GM23338 (cell line): ENCODE measurements at regions not wholly inside any gene's neighbourhood (a gene's known extent, or its start where the extent isn't known, plus 50 kb on each side); places are given as distances from the start of the nearest gene placed in this dataset.

Experiments
- ATAC-seq: fragments of 200-7000 bp; cut with Tn5 transposase; 3 replicates; pipeline ENCODE4 v1.9.1; 2020
- DNase-seq: peaks from one replicate; pipeline ENCODE4 v3.0.0-alpha.2; 2015; ENCODE audit warnings: low spot score
- H2AFZ ChIP-seq: fragments of 200-600 bp; sonication (generic); 2 replicates; pipeline ENCODE4 v1.8.0; 2016; ENCODE audit warnings: antibody characterized with exemption, mild to moderate bottlenecking, moderate library complexity
- H3F3A ChIP-seq: fragments of 200-600 bp; sonication (generic); replicated peaks from 2 replicates; pipeline ENCODE4 v1.8.0; 2017; ENCODE audit warnings: antibody characterized with exemption, mixed run types, low read depth
- H3K27ac ChIP-seq: fragments of 200-600 bp; sonication (generic); 2 replicates; pipeline ENCODE4 v1.6.1; 2016; ENCODE audit warnings: low read depth
- H3K27me3 ChIP-seq: fragments of 200-600 bp; sonication (generic); 2 replicates; pipeline ENCODE4 v1.8.0; 2016; ENCODE audit warnings: mild to moderate bottlenecking, mixed run types, moderate library complexity; ENCODE audit not compliant: insufficient read depth
- H3K36me3 ChIP-seq: fragments of 200-600 bp; sonication (generic); 2 replicates; pipeline ENCODE4 v1.8.0; 2016; ENCODE audit warnings: mild to moderate bottlenecking; ENCODE audit not compliant: insufficient read depth
- H3K4me1 ChIP-seq: fragments of 200-600 bp; sonication (generic); 2 replicates; pipeline ENCODE4 v1.8.0; 2016; ENCODE audit warnings: mild to moderate bottlenecking, moderate library complexity; ENCODE audit not compliant: insufficient read depth
- H3K4me2 ChIP-seq: fragments of 200-600 bp; sonication (generic); 2 replicates; pipeline ENCODE4 v1.7.1; 2017; ENCODE audit warnings: mixed run types
- H3K4me3 ChIP-seq: fragments of 200-600 bp; sonication (generic); 2 replicates; pipeline ENCODE4 v1.6.1; 2016; ENCODE audit warnings: mixed run types
- H3K79me2 ChIP-seq: fragments of 200-600 bp; sonication (generic); replicated peaks from 2 replicates; pipeline ENCODE4 v1.8.0; 2017; ENCODE audit warnings: mild to moderate bottlenecking; ENCODE audit not compliant: insufficient read depth
- H3K9me2 ChIP-seq: fragments of 200-600 bp; sonication (generic); 2 replicates; pipeline ENCODE4 v1.8.0; 2017; ENCODE audit not compliant: insufficient read depth
- H4K20me1 ChIP-seq: fragments of 200-600 bp; sonication (generic); replicated peaks from 2 replicates; pipeline ENCODE4 v1.8.0; 2017; ENCODE audit warnings: mild to moderate bottlenecking; ENCODE audit not compliant: insufficient read depth
- H3K27ac Mint-ChIP-seq: 2 replicates; pipeline ENCODE4 v1.8.0; 2020; ENCODE audit warnings: inconsistent platforms, mild to moderate bottlenecking, moderate library complexity, mixed read lengths
- H3K27me3 Mint-ChIP-seq: 3 replicates; pipeline ENCODE4 v1.8.0; 2022; ENCODE audit warnings: low read depth, mild to moderate bottlenecking, moderate library complexity, mixed read lengths, inconsistent platforms; ENCODE audit not compliant: insufficient read depth, poor library complexity
- H3K36me3 Mint-ChIP-seq: 3 replicates; pipeline ENCODE4 v1.8.0; 2021; ENCODE audit warnings: low read depth, mild to moderate bottlenecking, inconsistent platforms, moderate library complexity, mixed read lengths
- H3K4me1 Mint-ChIP-seq: 3 replicates; pipeline ENCODE4 v1.8.0; 2020; ENCODE audit warnings: mild to moderate bottlenecking, inconsistent platforms, mixed read lengths
- H3K4me3 Mint-ChIP-seq: 3 replicates; pipeline ENCODE4 v1.8.0; 2021; ENCODE audit warnings: moderate library complexity, mild to moderate bottlenecking, inconsistent platforms, mixed read lengths
- H3K9me3 Mint-ChIP-seq: 3 replicates; pipeline ENCODE4 v1.8.0; 2020; ENCODE audit warnings: moderate library complexity, mild to moderate bottlenecking, inconsistent platforms, mixed read lengths
- CTCF ChIP-seq, 2 experiments: fragments of 200-600 bp in 1 of 2; sonication (generic) in 1 of 2; conservative IDR thresholded peaks; 2 replicates each; pipeline versions ENCODE4 v1.5.1 to v1.6.1; 2016 to 2017; ENCODE audit warnings: antibody characterized with exemption in 2 of 2, low read depth in 2 of 2, mild to moderate bottlenecking in 2 of 2, moderate library complexity in 1 of 2
- ETS1 ChIP-seq: IDR thresholded peaks from 2 replicates; pipeline ENCODE4 v1.6.1; 2016; ENCODE audit warnings: antibody characterized with exemption
- EZH2phosphoT487 ChIP-seq: fragments of 200-600 bp; sonication (generic); IDR thresholded peaks from one replicate; pipeline ENCODE4 v1.8.1; 2018; ENCODE audit warnings: antibody characterized with exemption; ENCODE audit not compliant: unreplicated experiment
- POLR2AphosphoS5 ChIP-seq: IDR thresholded peaks from 2 replicates; pipeline ENCODE4 v1.6.1; 2016; ENCODE audit warnings: antibody characterized with exemption, low read depth
- REST ChIP-seq: IDR thresholded peaks from one replicate; pipeline ENCODE4 v1.6.1; 2018; ENCODE audit warnings: antibody characterized with exemption; ENCODE audit not compliant: unreplicated experiment
- STAT1 ChIP-seq: IDR thresholded peaks from one replicate; pipeline ENCODE4 v1.6.1; 2016; ENCODE audit warnings: antibody characterized with exemption; ENCODE audit not compliant: unreplicated experiment
- ZNF114 ChIP-seq: fragments of 250-450 bp; sonication (Bioruptor Pico); IDR thresholded peaks from 2 replicates; pipeline ENCODE4 v1.5.0; 2020; ENCODE audit warnings: mild to moderate bottlenecking, moderate library complexity
- ZNF462 ChIP-seq: fragments of 250-450 bp; sonication (Bioruptor Pico); IDR thresholded peaks from 2 replicates; pipeline ENCODE4 v1.5.0; 2020; ENCODE audit warnings: mild to moderate bottlenecking, moderate library complexity

- Histone ChIP-seq H2AFZ (no peak overlapping the region), H3K4me3 (no peak overlapping the region), H3K27me3 (no peaks in the 10 kb centered on the region), H3K27ac (no peak overlapping the region), H3K4me1 (no peaks in the 10 kb centered on the region), H3K4me2 (no peak overlapping the region), H3K79me2 (no peaks in the 10 kb centered on the region), H4K20me1 (no peaks in the 10 kb centered on the region), H3K36me3 (no peaks in the 10 kb centered on the region), H3K9me2 (no peaks in the 10 kb centered on the region), H3F3A (no peaks in the 10 kb centered on the region)
- TF ChIP-seq REST (no peak), ZNF114 (CRISPR knock-in tag) (no peak), STAT1 (no peak), CTCF (conservative IDR thresholded peaks at IDR 0.05; ENCODE audit: low read depth in 2 of 2) (no peak), POLR2AphosphoS5 (no peak), ETS1 (no peak), EZH2phosphoT487 (no peak)
- H3K27ac Mint-ChIP-seq = no peak overlapping the region
- H3K36me3 Mint-ChIP-seq = no peaks in the 10 kb centered on the region
- DNase-seq (no peak), ATAC-seq (no peak)
- H3K4me1 Mint-ChIP-seq = no peaks in the 10 kb centered on the region
- no peaks in the 10 kb centered on the region for H3K9me3 Mint-ChIP-seq
- peaks cover 2% of the 10 kb centered on the region for H3K27me3 Mint-ChIP-seq
- no peak overlapping the region for H3K4me3 Mint-ChIP-seq
These were observed 261.3 kb upstream of the RASGEF1B start for GRCh38 chr4:81732980-81733379.

GRCh38 chr4:81724925-81725329 is 253.2 kb upstream of the RASGEF1B start:
- Histone ChIP-seq H3K4me1 (no peaks in the 10 kb centered on the region), H3K36me3 (no peaks in the 10 kb centered on the region), H3K79me2 (no peaks in the 10 kb centered on the region), H3K4me3 (no peak overlapping the region), H3K4me2 (no peak overlapping the region), H2AFZ (no peak overlapping the region), H3K27ac (no peak overlapping the region), H3K9me2 (no peaks in the 10 kb centered on the region), H3K27me3 (no peaks in the 10 kb centered on the region), H4K20me1 (no peaks in the 10 kb centered on the region), H3F3A (no peaks in the 10 kb centered on the region)
- DNase-seq (no peak), ATAC-seq (no peak)
- H3K27ac Mint-ChIP-seq = no peak overlapping the region; the same call in 1 of the 2 replicates
- no peaks in the 10 kb centered on the region for H3K9me3 Mint-ChIP-seq
- no peak overlapping the region for H3K4me3 Mint-ChIP-seq
- peaks cover 1% of the 10 kb centered on the region for H3K27me3 Mint-ChIP-seq
- H3K4me1 Mint-ChIP-seq = peaks cover 3% of the 10 kb centered on the region; the same call in 1 of the 3 replicates
- no peaks in the 10 kb centered on the region for H3K36me3 Mint-ChIP-seq
- TF ChIP-seq ZNF462 (CRISPR knock-in tag) = no peak
